Parathyroid adenoma (tissue), 2 donors: ENCODE measurements at regions not wholly inside any gene's neighbourhood (a gene's known extent, or its start where the extent isn't known, plus 50 kb on each side); places are given as distances from the start of the nearest gene placed in this dataset.

Experiments
- H2AFZ ChIP-seq: fragments of 300-600 bp; sonication (generic); one replicate; pipeline ENCODE4 v1.7.0; 2017; ENCODE audit warnings: antibody characterized with exemption, mild to moderate bottlenecking
- H3K27ac ChIP-seq: fragments of 300-600 bp; sonication (generic); one replicate; pipeline ENCODE4 v1.7.0; 2017
- H3K27me3 ChIP-seq: fragments of 300-600 bp; sonication (generic); one replicate; pipeline ENCODE4 v1.7.0; 2017; ENCODE audit warnings: low read length; ENCODE audit not compliant: control insufficient read depth, insufficient read depth
- H3K36me3 ChIP-seq: fragments of 300-600 bp; sonication (generic); one replicate; pipeline ENCODE4 v1.7.0; 2017; ENCODE audit warnings: low read length; ENCODE audit not compliant: control insufficient read depth, insufficient read depth
- H3K4me1 ChIP-seq: fragments of 300-600 bp; sonication (generic); one replicate; pipeline ENCODE4 v1.7.0; 2017; ENCODE audit warnings: control low read depth
- H3K4me2 ChIP-seq: fragments of 300-600 bp; sonication (generic); one replicate; pipeline ENCODE4 v1.7.0; 2017; ENCODE audit warnings: low read length
- H3K4me3 ChIP-seq: fragments of 300-600 bp; sonication (generic); one replicate; pipeline ENCODE4 v1.7.0; 2017; ENCODE audit warnings: low read depth, low read length
- H3K79me2 ChIP-seq: fragments of 300-600 bp; sonication (generic); one replicate; pipeline ENCODE4 v1.7.0; 2017; ENCODE audit warnings: control low read depth
- H3K9ac ChIP-seq: fragments of 300-600 bp; sonication (generic); one replicate; pipeline ENCODE4 v1.7.0; 2017; ENCODE audit warnings: mild to moderate bottlenecking
- H3K9me3 ChIP-seq: fragments of 300-600 bp; sonication (generic); one replicate; pipeline ENCODE4 v1.7.0; 2017; ENCODE audit warnings: low read length; ENCODE audit not compliant: control insufficient read depth
- CTCF ChIP-seq: fragments of 300-600 bp; sonication (generic); IDR thresholded peaks from one replicate; pipeline ENCODE4 v1.7.0; 2017; ENCODE audit warnings: antibody characterized with exemption, mild to moderate bottlenecking
- donor health status: primary hyperparathyroidism.

- no peak for TF ChIP-seq CTCF
- no peaks in the 10 kb centered on the region for H3K27me3 ChIP-seq
- no peaks in the 10 kb centered on the region for H3K79me2 ChIP-seq
- no peaks in the 10 kb centered on the region for H3K36me3 ChIP-seq
- no peak overlapping the region for H2AFZ ChIP-seq
- no peak overlapping the region for H3K9ac ChIP-seq
- no peaks in the 10 kb centered on the region for H3K9me3 ChIP-seq
- H3K4me2 ChIP-seq, result no peak overlapping the region
- H3K27ac ChIP-seq, result no peak overlapping the region
- no peaks in the 10 kb centered on the region for H3K4me1 ChIP-seq
- no peak overlapping the region for H3K4me3 ChIP-seq
Observed at GRCh38 chr6:9404351-9405146, 969.2 kb upstream of the SLC35B3 start.

DNA sequence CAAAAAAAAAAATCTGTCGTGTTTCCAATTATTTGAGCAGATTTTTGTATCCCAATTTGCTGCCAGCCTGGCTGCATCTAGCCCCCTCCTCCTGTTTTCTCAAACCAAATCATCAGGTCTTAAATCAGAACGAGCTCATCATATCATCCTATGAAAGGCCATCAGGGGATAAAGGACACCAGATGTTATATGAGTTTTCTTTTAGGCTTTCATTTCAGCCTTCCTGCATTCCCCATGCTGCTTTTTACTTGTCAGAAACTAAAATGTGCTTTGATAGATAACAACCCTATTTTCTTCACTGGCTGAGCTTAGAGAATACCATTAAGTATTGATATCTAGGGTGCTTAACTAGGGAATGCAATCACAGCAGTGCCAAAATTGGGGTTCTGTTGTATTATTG is 968.4 kb upstream of the SLC35B3 start:
- Histone ChIP-seq H3K4me3 (no peak overlapping the region), H3K4me1 (no peaks in the 10 kb centered on the region), H3K36me3 (no peaks in the 10 kb centered on the region), H3K4me2 (no peak overlapping the region), H3K9ac (no peak overlapping the region), H3K9me3 (no peaks in the 10 kb centered on the region), H3K79me2 (no peaks in the 10 kb centered on the region), H3K27me3 (no peaks in the 10 kb centered on the region), H3K27ac (no peak overlapping the region), H2AFZ (no peak overlapping the region)
- TF ChIP-seq CTCF, result no peak

GRCh38 chr6:9401960-9402359 is 966.6 kb upstream of the SLC35B3 start:
- Histone ChIP-seq H3K9me3 (no peaks in the 10 kb centered on the region), H3K36me3 (no peaks in the 10 kb centered on the region), H3K9ac (no peak overlapping the region), H3K27me3 (no peaks in the 10 kb centered on the region), H2AFZ (no peak overlapping the region), H3K27ac (no peak overlapping the region), H3K79me2 (no peaks in the 10 kb centered on the region), H3K4me1 (no peaks in the 10 kb centered on the region), H3K4me2 (no peak overlapping the region), H3K4me3 (no peak overlapping the region)
- no peak for TF ChIP-seq CTCF

DNA sequence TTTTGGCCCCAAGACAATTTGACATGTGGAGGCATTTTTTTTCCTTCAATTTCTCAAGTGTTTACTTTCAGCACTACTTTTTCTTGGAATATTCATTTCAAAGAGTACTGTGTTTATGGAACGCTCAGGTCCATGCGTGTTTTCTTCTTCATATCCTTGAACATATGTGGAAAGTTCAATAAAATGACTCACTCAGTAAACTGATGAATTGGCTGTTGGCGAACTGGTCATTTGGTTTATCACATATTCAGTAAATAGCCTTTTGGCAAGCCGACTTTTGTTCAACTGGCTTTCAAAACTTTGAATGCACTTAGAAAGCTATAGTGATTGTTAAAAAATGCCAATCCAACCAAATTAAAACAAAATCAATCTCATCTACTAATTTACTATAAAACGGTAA is 964.6 kb upstream of the SLC35B3 start:
- no peaks in the 10 kb centered on the region for H3K4me1 ChIP-seq

More for the DNA sequence above, 964.6 kb upstream of the SLC35B3 start:
- H3K36me3 ChIP-seq, result no peaks in the 10 kb centered on the region
- H3K27me3 ChIP-seq, result no peaks in the 10 kb centered on the region
- H3K4me2 ChIP-seq, result no peak overlapping the region
- no peak overlapping the region for H3K27ac ChIP-seq
- no peaks in the 10 kb centered on the region for H3K79me2 ChIP-seq
- no peak overlapping the region for H2AFZ ChIP-seq
- no peak for TF ChIP-seq CTCF
- H3K4me3 ChIP-seq, result no peak overlapping the region
- no peaks in the 10 kb centered on the region for H3K9me3 ChIP-seq
- no peak overlapping the region for H3K9ac ChIP-seq
